ENCODE measurements at regions not wholly inside any gene's neighbourhood (a gene's known extent, or its start where the extent isn't known, plus 50 kb on each side); places are given as distances from the start of the nearest gene placed in this dataset.

GRCh38 chr3:187544326-187544725 is 125.9 kb downstream of the SST start:
- Histone ChIP-seq H3K4ac (replicated peaks; ENCODE audit: insufficient read length, low read depth, low read length) (no peak overlapping the region), H2BK5ac (ENCODE audit: low read depth, low read length) (no peak overlapping the region), H3K79me1 (ENCODE audit: low read depth, low read length) (no peaks in the 10 kb centered on the region), H3K79me2 (ENCODE audit: control insufficient read depth in 1 of 2, insufficient read depth in 2 of 2, low read length in 2 of 2) (no peaks in the 10 kb centered on the region; a peak in 1 of 4 replicates), H3K9ac (replicated peaks in 1 of 4; ENCODE audit: extremely low read depth in 1 of 4, low read depth in 3 of 4, low read length in 3 of 4) (no peak overlapping the region), H4K5ac (ENCODE audit: insufficient read length, low read depth, low read length) (no peak overlapping the region), H3K27me3 (replicated peaks in 1 of 4; ENCODE audit: control insufficient read depth in 3 of 4, extremely low read depth in 1 of 4, insufficient read depth in 3 of 4, low read length in 3 of 4) (no peaks in the 10 kb centered on the region), H2BK12ac (ENCODE audit: low read depth, low read length) (no peak overlapping the region), H2BK15ac (ENCODE audit: low read length) (no peak overlapping the region), H3K23me2 (ENCODE audit: low read depth, low read length) (no peaks in the 10 kb centered on the region; the same call in 1 of the 2 replicates), H3K4me2 (ENCODE audit: insufficient read depth in 1 of 2, low read depth in 2 of 2, low read length in 2 of 2) (no peak overlapping the region), H4K20me1 (replicated peaks in 1 of 2; ENCODE audit: control insufficient read depth in 1 of 2, insufficient read depth in 2 of 2, low read length in 2 of 2) (no peaks in the 10 kb centered on the region), H2AK5ac (ENCODE audit: low read depth, low read length) (no peak overlapping the region), H3K9me3 (ENCODE audit: insufficient read depth in 2 of 2, low read depth in 1 of 2, low read length in 1 of 2) (no peaks in the 10 kb centered on the region), H3K18ac (ENCODE audit: extremely low read depth, low read length) (no peak overlapping the region), H2AFZ (ENCODE audit: low read length) (no peak overlapping the region), H3K23ac (ENCODE audit: insufficient read length) (no peak overlapping the region), H3K36me3 (ENCODE audit: control insufficient read depth in 2 of 4, insufficient read depth in 4 of 4, low read length in 3 of 4) (no peaks in the 10 kb centered on the region), H2BK120ac (replicated peaks; ENCODE audit: low read depth, low read length) (no peak overlapping the region), H3K4me1 (replicated peaks in 1 of 4; ENCODE audit: control insufficient read depth in 3 of 4, insufficient read depth in 4 of 4, low read length in 3 of 4) (no peaks in the 10 kb centered on the region), H2BK20ac (ENCODE audit: low read length) (no peak overlapping the region), H3K14ac (ENCODE audit: insufficient read length) (no peak overlapping the region), H4K8ac (ENCODE audit: extremely low read depth, insufficient read depth, low read length) (no peak overlapping the region), H3K27ac (ENCODE audit: low read depth, low read length) (no peak overlapping the region), H3K4me3 (ENCODE audit: extremely low read depth in 1 of 4, insufficient read depth in 2 of 4, low read depth in 3 of 4, low read length in 4 of 4) (no peak overlapping the region), H3K56ac (replicated peaks; ENCODE audit: insufficient read length, low read depth, low read length) (no peak overlapping the region), H4K91ac (replicated peaks; ENCODE audit: insufficient read length, low read length) (no peak overlapping the region)
- POLR2A ChIA-PET (ENCODE audit: partially characterized antibody), result no interaction called here
- CTCF ChIA-PET (ENCODE audit: partially characterized antibody), result no interaction called here
- FAIRE-seq (no peak), DNase-seq (ENCODE audit: low read depth in 1 of 2, low spot score in 2 of 2) (no peak)
- no peak for TF ChIP-seq CBX5 (IDR thresholded peaks at IDR 0.05; ENCODE audit: low read depth, low read length)
- no peak for TF ChIP-seq TBP (IDR thresholded peaks at IDR 0.05; ENCODE audit: low read depth, low read length)
- TF ChIP-seq JUND (IDR thresholded peaks at IDR 0.05; ENCODE audit: low read length), result no peak
- no peak for TF ChIP-seq POLR2AphosphoS5 (IDR thresholded peaks at IDR 0.05; ENCODE audit: low read depth, low read length)
- TF ChIP-seq HDAC2 (IDR thresholded peaks at IDR 0.05; ENCODE audit: borderline replicate concordance in 1 of 2, low read depth in 2 of 2, low read length in 2 of 2), result no peak
- no peak for TF ChIP-seq TAF7 (optimal IDR thresholded peaks at IDR 0.05; ENCODE audit: borderline replicate concordance, low read depth, low read length)
- no peak for TF ChIP-seq GABPA (IDR thresholded peaks at IDR 0.05; ENCODE audit: borderline replicate concordance, insufficient read depth, low read length)
- no peak for TF ChIP-seq CHD2 (IDR thresholded peaks at IDR 0.05; ENCODE audit: low read length)
- TF ChIP-seq EP300 (IDR thresholded peaks at IDR 0.05; ENCODE audit: borderline replicate concordance in 1 of 2, low read depth in 2 of 2, low read length in 2 of 2), result no peak
- no peak for TF ChIP-seq FOSL1 (IDR thresholded peaks at IDR 0.05; ENCODE audit: insufficient read depth, low read depth, low read length)
- TF ChIP-seq TAF1 (IDR thresholded peaks at IDR 0.05; ENCODE audit: low read depth, low read length), result no peak
- no peak for TF ChIP-seq BACH1 (IDR thresholded peaks at IDR 0.05; ENCODE audit: low read length)
- 94% methylated on average over 5 of the region's 5 CpGs; no CpG with 5 or more reads in 1 of the 2 experiments for WGBS, 2 experiments (ENCODE audit: extremely low coverage in 1 of 2, insufficient coverage in 1 of 2, insufficient read length in 1 of 2, insufficient replicate concordance in 2 of 2, low coverage in 1 of 2, low lambda C conversion rate in 2 of 2, missing lambda C conversion rate in 1 of 2)

Data from H1 (cell line).